ENCODE measurements at regions not wholly inside any gene's neighbourhood (a gene's known extent, or its start where the extent isn't known, plus 50 kb on each side); places are given as distances from the start of the nearest gene placed in this dataset.

- no peak for TF ChIP-seq EZH2 (IDR thresholded peaks at IDR 0.05; ENCODE audit: borderline replicate concordance, low read length)
- TF ChIP-seq, protein P1, sequence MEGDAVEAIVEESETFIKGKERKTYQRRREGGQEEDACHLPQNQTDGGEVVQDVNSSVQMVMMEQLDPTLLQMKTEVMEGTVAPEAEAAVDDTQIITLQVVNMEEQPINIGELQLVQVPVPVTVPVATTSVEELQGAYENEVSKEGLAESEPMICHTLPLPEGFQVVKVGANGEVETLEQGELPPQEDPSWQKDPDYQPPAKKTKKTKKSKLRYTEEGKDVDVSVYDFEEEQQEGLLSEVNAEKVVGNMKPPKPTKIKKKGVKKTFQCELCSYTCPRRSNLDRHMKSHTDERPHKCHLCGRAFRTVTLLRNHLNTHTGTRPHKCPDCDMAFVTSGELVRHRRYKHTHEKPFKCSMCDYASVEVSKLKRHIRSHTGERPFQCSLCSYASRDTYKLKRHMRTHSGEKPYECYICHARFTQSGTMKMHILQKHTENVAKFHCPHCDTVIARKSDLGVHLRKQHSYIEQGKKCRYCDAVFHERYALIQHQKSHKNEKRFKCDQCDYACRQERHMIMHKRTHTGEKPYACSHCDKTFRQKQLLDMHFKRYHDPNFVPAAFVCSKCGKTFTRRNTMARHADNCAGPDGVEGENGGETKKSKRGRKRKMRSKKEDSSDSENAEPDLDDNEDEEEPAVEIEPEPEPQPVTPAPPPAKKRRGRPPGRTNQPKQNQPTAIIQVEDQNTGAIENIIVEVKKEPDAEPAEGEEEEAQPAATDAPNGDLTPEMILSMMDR (IDR thresholded peaks at IDR 0.05; ENCODE audit: low read length), result no peak
These were observed 480.1 kb downstream of the SPRY1 start for GRCh38 chr4:123876671-123877101.
